ENCODE measurements at regions not wholly inside any gene's neighbourhood (a gene's known extent, or its start where the extent isn't known, plus 50 kb on each side); places are given as distances from the start of the nearest gene placed in this dataset.

GRCh38 chr5:74408150-74409043, 232.1 kb downstream of the ENC1 start:
- DNase-seq (ENCODE audit: insufficient read length, low spot score) = no peak
- no peak for FAIRE-seq

- no peak for DNase-seq (ENCODE audit: insufficient read length, low spot score)
- no peak for FAIRE-seq
Measured at GRCh38 chr5:74407701-74408100, 232.8 kb downstream of the ENC1 start.

DNA sequence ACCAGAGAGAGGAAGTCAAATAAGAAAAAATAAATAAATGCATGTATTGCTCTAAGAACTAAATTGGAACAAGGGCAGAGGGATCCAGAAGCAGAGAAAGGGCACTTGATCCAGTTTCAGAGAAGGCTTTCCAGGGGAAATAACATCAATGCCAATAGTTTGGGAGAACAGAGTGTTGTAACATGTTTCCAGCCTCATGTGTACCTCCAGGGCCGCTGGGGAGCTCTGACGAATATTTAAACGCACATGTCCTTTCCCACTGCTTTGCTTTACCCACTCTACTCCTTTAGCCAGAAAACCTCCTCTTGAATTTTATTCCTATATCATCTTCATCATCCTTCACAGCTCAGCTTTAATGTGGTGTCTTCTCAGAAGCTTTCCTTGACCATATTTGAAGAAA, 233.7 kb downstream of the ENC1 start:
- DNase-seq (ENCODE audit: insufficient read length, low spot score) = no peak

DNA sequence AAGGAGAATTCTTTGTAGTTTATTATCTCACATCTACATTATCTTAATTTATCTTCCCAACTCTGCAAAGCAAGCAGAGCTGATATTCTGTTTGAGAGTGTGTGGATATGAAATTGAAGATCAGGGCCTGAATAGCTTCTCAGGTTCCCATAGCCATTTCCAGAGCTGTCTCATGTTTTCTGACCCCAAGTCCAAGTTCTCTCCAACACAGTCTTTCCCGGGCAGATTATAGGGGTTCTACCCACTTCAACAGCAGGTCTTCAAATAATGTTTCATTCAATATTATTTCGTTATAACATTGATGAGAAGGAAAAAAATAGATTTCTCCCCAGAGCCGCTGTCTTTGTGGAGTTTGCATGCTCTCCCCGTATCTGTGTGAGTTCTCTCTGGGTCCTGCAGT, 234.9 kb downstream of the ENC1 start:
- no peak for DNase-seq (ENCODE audit: insufficient read length, low spot score)
- FAIRE-seq = no peak

More for the DNA sequence above, 233.7 kb downstream of the ENC1 start:
- no peak for FAIRE-seq

GRCh38 chr5:74404574-74405508, 235.7 kb downstream of the ENC1 start:
- DNase-seq (ENCODE audit: insufficient read length, low spot score) = no peak
- FAIRE-seq = no peak

- FAIRE-seq = no peak
- no peak for DNase-seq (ENCODE audit: insufficient read length, low spot score)
Measured at GRCh38 chr5:74403771-74404170, 236.8 kb downstream of the ENC1 start.

- no peak for FAIRE-seq
- DNase-seq (ENCODE audit: insufficient read length, low spot score) = no peak
Measured at GRCh38 chr5:74402553-74402952, 238.0 kb downstream of the ENC1 start.

DNA sequence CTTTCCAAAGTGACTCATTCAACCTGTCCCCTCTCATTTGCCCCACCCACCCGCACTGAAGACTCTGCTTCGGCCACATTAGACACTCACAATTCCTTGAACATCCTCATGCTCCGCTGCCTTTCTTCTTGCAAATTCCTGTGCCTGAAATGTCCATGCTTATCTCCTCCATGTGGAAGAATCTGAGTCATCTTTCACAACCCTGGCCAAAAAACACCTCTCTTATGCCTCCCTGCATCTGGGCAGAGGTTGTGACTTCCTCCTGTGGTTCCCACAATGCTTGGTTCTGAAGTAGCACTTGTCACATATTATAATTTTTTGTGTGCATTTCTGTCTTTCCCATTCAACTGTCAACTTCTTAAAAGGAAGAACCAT, 238.6 kb downstream of the ENC1 start:
- FAIRE-seq (no peak), DNase-seq (ENCODE audit: insufficient read length, low spot score) (no peak)

DNA sequence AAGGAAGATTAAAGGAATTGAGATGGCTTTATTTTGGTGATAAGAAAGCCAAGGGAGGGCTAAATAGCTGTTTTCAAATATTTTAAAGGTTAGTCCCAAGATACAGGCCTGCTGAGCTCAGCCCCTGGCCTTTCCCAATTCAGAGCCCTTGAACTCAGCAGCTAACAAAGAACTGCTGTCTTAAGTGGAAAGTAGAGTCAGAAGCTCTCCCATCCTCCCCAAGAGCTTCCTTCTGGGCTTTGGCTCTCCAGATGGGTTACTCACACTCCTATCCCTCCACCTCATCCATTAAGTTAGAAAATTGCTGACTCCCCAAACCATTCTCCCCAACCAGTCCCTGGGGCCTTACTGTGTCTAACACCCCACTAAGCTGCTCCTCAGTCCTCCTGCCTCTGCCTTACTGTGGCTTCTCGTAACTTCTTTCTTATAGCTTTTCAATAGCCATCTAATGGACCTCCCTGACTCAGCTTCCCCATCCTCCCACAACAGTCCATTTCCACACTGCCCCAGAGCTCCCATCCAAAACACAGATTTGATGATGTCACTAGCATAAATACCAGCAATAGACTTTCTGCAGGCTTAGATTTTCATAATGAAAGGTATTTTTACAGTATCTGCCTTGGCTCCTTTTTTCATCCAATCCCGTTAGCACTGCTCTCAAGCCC, 239.1 kb downstream of the ENC1 start:
- DNase-seq (ENCODE audit: insufficient read length, low spot score) (no peak), FAIRE-seq (no peak)

GRCh38 chr5:74400067-74400466, 240.5 kb downstream of the ENC1 start:
- DNase-seq (ENCODE audit: insufficient read length, low spot score) (no peak), FAIRE-seq (no peak)

DNA sequence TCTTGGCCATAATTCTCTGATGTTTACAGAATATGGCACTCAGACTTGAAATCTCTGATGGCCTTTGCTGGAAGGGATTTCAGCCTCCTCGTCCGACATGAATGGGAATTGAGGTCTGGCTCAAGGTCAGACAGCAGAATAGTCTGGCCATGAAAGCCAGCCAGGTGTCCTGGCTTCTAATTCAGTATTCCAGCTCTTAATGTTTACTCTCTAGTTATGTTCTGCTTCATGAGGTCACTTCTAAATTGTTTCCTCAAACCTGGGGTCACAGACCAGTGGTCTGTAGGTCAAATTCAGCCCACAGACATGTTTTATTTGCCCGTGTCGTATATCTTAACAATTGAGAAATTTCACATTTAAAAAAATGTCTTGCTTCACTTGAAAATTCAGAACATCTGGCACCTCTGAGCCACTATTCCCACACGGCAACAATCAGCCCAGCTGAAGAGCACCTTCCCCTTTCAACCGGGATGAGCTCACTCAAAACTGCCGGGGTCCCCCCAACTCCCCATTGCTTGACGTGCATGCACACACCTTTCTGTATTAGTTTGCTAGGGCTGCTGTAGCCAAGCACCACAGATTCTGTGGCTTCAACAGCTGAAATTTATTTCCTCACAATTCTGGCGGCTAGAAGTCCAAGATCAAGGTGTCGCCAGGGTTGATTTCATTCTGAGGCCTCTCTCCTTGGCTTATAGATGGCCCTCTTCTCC, 243.5 kb downstream of the ENC1 start:
- no peak for DNase-seq (ENCODE audit: insufficient read length, low spot score)
- no peak for FAIRE-seq

- no peak for FAIRE-seq
- DNase-seq (ENCODE audit: insufficient read length, low spot score) = no peak
Measured at GRCh38 chr5:74394916-74395880, 245.3 kb downstream of the ENC1 start.

GRCh38 chr5:74394528-74394915, 246.0 kb downstream of the ENC1 start:
- DNase-seq (ENCODE audit: insufficient read length, low spot score) (no peak), FAIRE-seq (no peak)

- FAIRE-seq = no peak
- DNase-seq (ENCODE audit: insufficient read length, low spot score) = no peak
Measured at GRCh38 chr5:74393943-74394342, 246.6 kb downstream of the ENC1 start.

DNA sequence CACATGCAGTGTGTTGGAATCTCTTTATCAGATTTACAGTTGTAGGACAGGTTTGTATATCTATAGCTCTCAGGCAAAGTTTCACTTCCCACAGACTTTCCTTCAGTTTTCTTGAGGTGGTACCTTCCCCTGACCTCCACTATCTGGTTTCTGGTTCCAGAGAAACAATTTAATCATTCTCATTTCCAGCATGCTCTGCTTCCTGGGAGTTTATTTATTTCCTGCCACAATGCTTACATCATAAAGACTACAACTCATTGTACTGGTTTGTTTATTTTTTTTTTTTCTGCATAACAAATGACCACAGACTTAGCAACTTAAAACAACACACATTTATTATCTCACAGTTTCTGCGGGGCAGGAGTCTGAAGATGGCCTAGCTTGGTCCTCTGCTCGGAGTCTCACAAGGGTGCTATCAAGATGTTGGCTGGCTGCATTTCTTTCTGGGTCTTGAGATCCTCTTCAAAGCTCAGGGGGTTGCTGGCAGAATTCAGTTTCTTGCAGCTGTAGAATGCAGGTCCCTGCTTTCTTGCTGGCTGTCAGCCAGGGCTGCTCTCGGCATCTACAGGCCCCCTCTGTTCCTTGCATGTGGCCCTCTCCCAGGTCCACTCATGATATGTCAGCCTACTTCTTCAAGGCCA, 247.7 kb downstream of the ENC1 start:
- DNase-seq (ENCODE audit: insufficient read length, low spot score) = no peak
- FAIRE-seq = no peak

DNA sequence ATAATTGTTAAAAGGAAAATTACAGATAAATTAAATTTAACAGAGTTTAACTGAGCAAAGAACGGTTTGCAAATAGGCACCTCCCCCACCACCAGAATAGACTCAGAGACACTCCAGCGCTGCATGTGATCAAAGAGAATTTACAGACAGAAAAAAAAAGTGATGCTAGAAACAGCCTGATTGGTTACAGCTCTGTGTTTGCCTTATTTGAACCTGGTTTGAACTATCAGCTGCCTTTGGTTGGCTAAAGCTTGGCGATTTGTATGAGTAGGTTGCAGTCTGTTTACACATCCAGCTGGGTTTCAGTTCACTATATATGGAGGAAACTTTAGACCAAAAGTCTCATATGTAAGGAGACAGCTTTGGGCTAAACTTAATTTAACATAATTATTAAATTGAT, 249.1 kb downstream of the ENC1 start:
- FAIRE-seq (no peak), DNase-seq (ENCODE audit: insufficient read length, low spot score) (no peak)

- DNase-seq (ENCODE audit: insufficient read length, low spot score) (no peak), FAIRE-seq (no peak)
Measured at GRCh38 chr5:74390822-74391221, 249.7 kb downstream of the ENC1 start.

DNA sequence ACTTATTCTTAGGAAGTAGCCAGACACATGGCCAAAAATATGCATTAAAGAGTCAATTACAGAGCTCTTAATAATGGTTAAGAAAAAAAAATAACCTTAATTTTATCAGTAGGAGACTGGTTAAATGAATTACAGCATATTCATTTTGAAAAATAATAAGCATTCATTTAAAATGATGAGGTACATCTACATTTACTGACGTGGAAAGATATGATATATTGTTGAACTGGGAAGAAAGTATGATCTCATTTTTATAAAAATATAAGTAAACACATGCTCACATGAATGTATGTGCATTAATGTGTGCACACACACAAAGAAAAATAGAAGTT, 250.3 kb downstream of the ENC1 start:
- no peak for DNase-seq (ENCODE audit: insufficient read length, low spot score)
- FAIRE-seq = no peak

Measured in GM19239 (cell line).